T-helper 22 cell (primary cell): ENCODE measurements at regions not wholly inside any gene's neighbourhood (a gene's known extent, or its start where the extent isn't known, plus 50 kb on each side); places are given as distances from the start of the nearest gene placed in this dataset.
A peak's percentile ranks its signal among the peaks of the same experiment; 100 is the strongest.
"Not testable (repeated sequence)": the region's sequence is repeated elsewhere in the genome, so short reads cannot be mapped to it uniquely, and the experiment has no call there.

ENCODE experiments used
- DNase-seq: peaks from one replicate; pipeline ENCODE4 v3.0.0-alpha.2; 2020; ENCODE audit warnings: low read depth

GRCh38 chr3:56924700-56925099 lies 123.0 kb upstream of the ARHGEF3 start:
- DNase-seq: not testable (repeated sequence)

GRCh38 chr3:56923526-56924224 lies 121.9 kb upstream of the ARHGEF3 start:
- peak; percentile 45 for DNase-seq

- no peak for DNase-seq
These were observed 120.1 kb upstream of the ARHGEF3 start for GRCh38 chr3:56921573-56922453.

DNA sequence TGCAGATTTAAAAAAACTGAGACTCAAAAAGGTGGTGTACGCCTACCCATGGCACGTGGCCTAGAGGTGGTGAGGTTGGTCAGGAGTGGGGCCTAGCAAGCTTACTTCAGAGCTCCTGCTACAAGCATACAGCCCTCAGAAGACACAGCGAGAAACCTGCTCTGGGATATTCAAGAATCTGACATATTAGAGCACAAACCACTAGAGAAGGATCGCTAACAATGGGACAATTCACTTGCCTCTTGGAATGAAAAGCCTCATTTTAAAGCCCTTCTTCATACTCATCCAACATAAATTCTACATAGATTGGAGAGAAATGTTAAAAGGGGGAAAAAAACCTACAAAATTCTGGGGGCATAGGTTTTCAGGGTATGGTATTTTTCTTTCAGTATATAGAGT lies 118.0 kb upstream of the ARHGEF3 start:
- DNase-seq: no peak

DNA sequence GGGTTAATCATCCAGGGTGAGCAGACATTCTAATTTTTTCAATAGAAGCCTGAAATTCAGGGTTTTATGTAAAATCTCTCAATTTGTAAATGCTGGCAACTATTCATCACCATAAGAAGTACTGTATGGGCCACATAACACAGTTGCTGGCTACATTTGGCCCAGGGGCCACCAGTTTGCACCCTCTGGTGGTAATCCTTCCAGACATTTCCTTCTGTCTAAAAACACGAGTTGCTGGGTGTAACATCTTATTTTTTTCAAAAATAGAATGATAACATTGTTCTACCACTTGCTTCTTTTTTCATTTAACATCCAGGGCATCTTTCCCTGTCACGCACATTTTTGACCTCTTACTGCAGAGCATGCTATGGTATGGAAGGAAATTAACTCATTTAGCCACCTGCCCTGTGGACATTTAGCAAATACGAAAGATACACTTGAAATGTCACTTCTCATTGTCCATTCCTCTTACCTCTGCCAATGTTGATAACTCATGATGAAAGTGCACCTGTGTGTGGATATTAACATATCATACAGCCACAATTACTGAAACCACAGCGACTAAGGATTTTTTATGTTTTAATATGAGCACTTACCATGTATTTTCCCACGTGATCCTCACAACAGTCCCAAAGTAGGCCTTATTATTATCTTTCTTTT lies 117.5 kb upstream of the ARHGEF3 start:
- no peak for DNase-seq

GRCh38 chr3:56918111-56918568 lies 116.4 kb upstream of the ARHGEF3 start:
- no peak for DNase-seq

- DNase-seq: no peak
These were observed 115.8 kb upstream of the ARHGEF3 start for GRCh38 chr3:56917361-56918110.

DNA sequence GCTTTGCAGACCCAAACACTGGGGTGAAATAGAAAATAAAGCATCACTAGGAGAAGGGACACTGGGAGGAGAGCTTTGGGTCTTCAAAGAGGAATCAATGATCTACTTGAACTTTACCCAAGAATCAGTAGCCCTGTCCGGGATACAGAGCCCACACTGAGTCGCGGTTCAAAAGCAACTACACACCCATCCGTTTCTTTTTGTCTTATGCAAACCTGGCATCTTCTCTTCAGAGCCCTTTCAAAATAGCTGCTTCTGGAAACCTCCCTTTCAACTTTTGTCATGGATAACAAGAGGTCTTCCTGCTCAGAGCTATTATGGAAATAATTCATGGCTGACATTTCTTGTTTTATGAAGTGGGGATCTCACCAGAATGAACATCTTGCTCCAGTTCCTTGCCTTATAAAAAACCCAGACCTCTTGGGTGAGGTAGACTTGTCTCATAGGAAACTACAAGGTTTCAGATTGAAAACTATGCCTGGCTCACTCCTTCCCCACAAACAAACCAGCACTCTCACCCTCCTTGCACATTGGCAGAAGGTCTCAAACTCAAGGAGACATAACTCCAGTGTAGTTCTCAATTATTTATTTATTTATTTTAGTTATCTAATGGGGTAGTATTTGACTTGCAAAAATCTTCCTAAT lies 115.1 kb upstream of the ARHGEF3 start:
- DNase-seq: no peak

GRCh38 chr3:56915966-56916586 lies 114.3 kb upstream of the ARHGEF3 start:
- DNase-seq: peak; percentile 64

GRCh38 chr3:56914646-56915045 lies 112.9 kb upstream of the ARHGEF3 start:
- no peak for DNase-seq

DNA sequence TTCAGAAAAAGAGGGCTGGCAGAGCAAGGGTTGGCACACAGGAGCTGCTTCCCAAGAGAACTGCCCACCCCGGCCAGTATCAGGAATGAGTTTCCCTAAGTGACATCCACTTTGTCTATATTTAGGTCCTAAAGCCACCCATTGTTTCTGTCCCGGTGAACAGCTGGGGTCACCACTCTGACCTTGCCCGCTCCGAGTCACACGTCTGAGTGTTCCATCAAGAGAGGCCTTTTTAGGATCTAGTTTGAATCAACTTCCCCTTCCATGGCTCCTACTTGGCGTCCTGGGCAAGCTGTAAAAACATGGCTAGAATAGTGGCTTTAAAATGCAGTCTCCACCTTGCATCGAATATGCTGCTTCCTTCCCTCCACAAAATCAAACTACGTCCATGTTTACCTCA lies 109.6 kb upstream of the ARHGEF3 start:
- DNase-seq: no peak

- no peak for DNase-seq
These were observed 107.6 kb upstream of the ARHGEF3 start for GRCh38 chr3:56909349-56909748.

DNA sequence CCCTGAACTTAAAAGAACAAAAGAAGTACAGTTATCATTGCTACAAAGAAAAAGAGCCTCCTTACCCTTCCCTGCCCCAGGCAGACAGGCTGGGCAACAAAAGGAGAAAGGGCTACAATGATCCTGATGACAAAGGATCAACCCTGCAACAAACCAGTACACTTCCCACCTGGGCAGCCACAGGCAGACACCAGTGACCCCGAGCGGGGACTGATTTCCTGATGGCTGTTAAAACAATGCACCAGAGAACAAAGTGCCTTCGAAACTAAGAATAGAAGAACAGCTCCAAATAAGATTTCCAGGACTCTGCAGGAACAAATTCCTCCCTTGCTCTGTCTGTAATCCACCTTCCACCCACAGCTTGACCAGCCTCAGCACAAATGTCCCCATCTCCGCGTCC lies 106.3 kb upstream of the ARHGEF3 start:
- no peak for DNase-seq

GRCh38 chr3:56904552-56905215 lies 102.9 kb upstream of the ARHGEF3 start:
- no peak for DNase-seq

DNA sequence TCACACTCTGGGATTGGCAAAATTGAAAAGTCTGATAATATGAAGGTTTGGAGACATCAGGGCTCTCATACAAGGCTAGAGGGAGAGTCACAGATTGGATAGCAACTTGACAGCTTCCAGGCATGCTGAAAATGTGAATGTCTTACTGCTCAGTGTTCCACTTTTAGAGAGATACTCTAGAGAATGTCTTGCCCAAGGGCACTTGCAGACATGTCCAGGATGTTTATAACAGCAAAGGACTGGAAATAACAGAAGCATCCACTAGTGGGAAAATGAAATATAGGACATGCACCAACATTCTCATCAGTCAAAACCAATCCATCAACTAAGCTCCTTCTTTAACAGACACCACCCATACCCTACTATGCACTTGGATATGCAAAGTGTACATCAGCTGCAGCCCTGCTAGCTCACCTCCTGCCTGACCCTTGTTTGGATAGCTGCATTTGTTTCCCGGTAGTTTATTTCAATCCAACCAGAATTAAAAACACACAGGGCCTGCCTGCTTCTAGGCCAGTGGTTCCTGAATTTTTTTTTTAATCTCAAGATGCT lies 101.6 kb upstream of the ARHGEF3 start:
- no peak for DNase-seq

GRCh38 chr3:56902468-56903160 lies 100.9 kb upstream of the ARHGEF3 start:
- DNase-seq: no peak

DNA sequence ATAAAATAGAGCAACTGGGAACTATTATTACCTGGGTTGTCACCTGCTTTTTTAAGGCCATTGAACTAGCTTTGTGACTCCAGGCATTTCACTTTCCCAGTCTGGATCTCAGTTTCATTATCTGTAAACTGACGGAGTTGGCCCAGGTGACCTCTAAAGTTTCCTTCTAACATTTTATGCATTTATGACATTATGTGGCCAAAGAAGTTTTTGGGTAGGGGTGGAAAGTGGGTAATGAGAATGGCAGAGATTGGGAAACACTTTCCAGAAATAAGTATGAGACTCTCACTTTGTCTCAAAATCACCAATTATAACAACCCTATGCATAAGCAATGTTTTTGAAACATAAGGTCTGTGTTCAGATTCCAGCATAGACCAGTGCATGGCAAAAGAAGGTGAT lies 99.1 kb upstream of the ARHGEF3 start:
- DNase-seq: no peak

DNA sequence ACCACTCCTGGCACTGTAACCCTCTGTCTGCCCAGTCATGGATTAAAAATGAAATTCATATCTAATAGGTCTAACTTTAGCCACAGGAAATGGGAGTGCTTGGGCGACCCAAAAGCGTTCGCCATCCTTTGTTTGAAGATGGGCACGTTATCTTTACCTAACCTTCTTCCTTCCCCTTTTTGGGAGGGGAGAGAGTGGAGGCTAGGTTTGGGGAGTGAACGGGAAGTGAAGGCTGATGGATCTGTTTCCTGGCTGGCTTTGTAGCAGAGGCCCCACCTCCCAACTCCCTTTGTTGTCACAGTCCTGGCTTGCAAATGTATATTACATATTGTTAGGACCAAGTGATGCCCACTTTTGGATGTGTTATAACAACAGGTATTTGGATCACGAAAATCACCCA lies 98.1 kb upstream of the ARHGEF3 start:
- DNase-seq: no peak

- DNase-seq: no peak
These were observed 97.3 kb upstream of the ARHGEF3 start for GRCh38 chr3:56899078-56899477.

- no peak for DNase-seq
These were observed 94.6 kb upstream of the ARHGEF3 start for GRCh38 chr3:56896357-56896756.
